SK-N-SH treated with all-trans-retinoic acid at 6 μM for 48 hours (cell line): ENCODE measurements at regions not wholly inside any gene's neighbourhood (a gene's known extent, or its start where the extent isn't known, plus 50 kb on each side); places are given as distances from the start of the nearest gene placed in this dataset.

Source experiments
- ATAC-seq: fragments of 200-7000 bp; cut with Tn5 transposase; 3 replicates; pipeline ENCODE4 v1.9.1; 2020; ENCODE audit warnings: mild to moderate bottlenecking, moderate library complexity
- ARNTL ChIP-seq: fragments of 450-650 bp; formaldehyde crosslinking; IDR thresholded peaks from 2 replicates; pipeline ENCODE4 v1.5.0; 2020; ENCODE audit warnings: low read depth, mild to moderate bottlenecking, moderate library complexity, borderline replicate concordance
- BACH2 ChIP-seq: fragments of 250-450 bp; sonication (Bioruptor Pico); IDR thresholded peaks from 2 replicates; pipeline ENCODE4 v1.9.0; 2021; ENCODE audit warnings: mild to moderate bottlenecking, borderline replicate concordance
- GLIS3 ChIP-seq: fragments of 250-450 bp; sonication (Bioruptor Pico); IDR thresholded peaks from 2 replicates; pipeline ENCODE4 v1.5.0; 2020; ENCODE audit warnings: mild to moderate bottlenecking, moderate library complexity
- ISL1 ChIP-seq: fragments of 250-450 bp; sonication (Bioruptor Pico); IDR thresholded peaks from 2 replicates; pipeline ENCODE4 v2.1.2; 2022; ENCODE audit warnings: mild to moderate bottlenecking, moderate library complexity
- OSR1 ChIP-seq: fragments of 250-450 bp; sonication (Bioruptor Pico); IDR thresholded peaks from 2 replicates; pipeline ENCODE4 v1.8.0; 2022; ENCODE audit warnings: moderate library complexity, mild to moderate bottlenecking, inconsistent platforms
- PATZ1 ChIP-seq: fragments of 250-450 bp; sonication (Bioruptor Pico); IDR thresholded peaks from 2 replicates; pipeline ENCODE4 v1.8.0; 2020; ENCODE audit warnings: mild to moderate bottlenecking, moderate library complexity, borderline replicate concordance
- PPARA ChIP-seq: fragments of 250-450 bp; sonication (Bioruptor Pico); IDR thresholded peaks from 2 replicates; pipeline ENCODE4 v1.5.0; 2020; ENCODE audit warnings: mild to moderate bottlenecking, borderline replicate concordance
- SNAI2 ChIP-seq: fragments of 250-450 bp; sonication (Bioruptor Pico); IDR thresholded peaks from 2 replicates; pipeline ENCODE4 v1.5.0; 2020; ENCODE audit warnings: mild to moderate bottlenecking, moderate library complexity
- TCF4 ChIP-seq: fragments of 250-450 bp; sonication (Bioruptor Pico); IDR thresholded peaks from 2 replicates; pipeline ENCODE4 v1.8.0; 2021; ENCODE audit warnings: mild to moderate bottlenecking, moderate library complexity, borderline replicate concordance
- TOX ChIP-seq: fragments of 250-450 bp; sonication (Bioruptor Pico); IDR thresholded peaks from 2 replicates; pipeline ENCODE4 v1.8.0; 2021; ENCODE audit warnings: mild to moderate bottlenecking, moderate library complexity, borderline replicate concordance
- ZC3H10 ChIP-seq: fragments of 250-450 bp; sonication (Bioruptor Pico); IDR thresholded peaks from 2 replicates; pipeline ENCODE4 v1.5.1; 2021; ENCODE audit warnings: mild to moderate bottlenecking, moderate library complexity
- ZFP3 ChIP-seq: fragments of 250-450 bp; sonication (Bioruptor Pico); IDR thresholded peaks from 2 replicates; pipeline ENCODE4 v1.5.0; 2020; ENCODE audit warnings: mild to moderate bottlenecking, moderate library complexity
- ZFP30 ChIP-seq: fragments of 450-650 bp; formaldehyde crosslinking; IDR thresholded peaks from 2 replicates; pipeline ENCODE4 v1.5.0; 2022; ENCODE audit warnings: mild to moderate bottlenecking, moderate library complexity
- ZNF565 ChIP-seq: fragments of 450-650 bp; formaldehyde crosslinking; conservative IDR thresholded peaks from 2 replicates; pipeline ENCODE4 v1.5.0; 2020; ENCODE audit warnings: low read depth, mild to moderate bottlenecking, moderate library complexity
- ZNF70 ChIP-seq: fragments of 450-650 bp; formaldehyde crosslinking; IDR thresholded peaks from 2 replicates; pipeline ENCODE4 v1.5.0; 2020; ENCODE audit warnings: mild to moderate bottlenecking, moderate library complexity
- ZNF8 ChIP-seq: fragments of 450-650 bp; formaldehyde crosslinking; IDR thresholded peaks from 2 replicates; pipeline ENCODE4 v1.5.0; 2020; ENCODE audit warnings: mild to moderate bottlenecking, moderate library complexity
- TF ChIP-seq, protein P1 (sequence below): fragments of 250-450 bp; sonication (Bioruptor Pico); IDR thresholded peaks from 2 replicates; pipeline ENCODE4 v1.5.0; 2020; ENCODE audit warnings: mild to moderate bottlenecking, moderate library complexity
- TF ChIP-seq, protein P2 (sequence below): fragments of 250-450 bp; sonication (Bioruptor Pico); IDR thresholded peaks from 2 replicates; pipeline ENCODE4 v1.5.1; 2021; ENCODE audit warnings: mild to moderate bottlenecking, moderate library complexity
- TF ChIP-seq, protein P3 (sequence below): fragments of 250-450 bp; sonication (Bioruptor Pico); IDR thresholded peaks from 2 replicates; pipeline ENCODE4 v1.8.0; 2021; ENCODE audit warnings: low read depth, mild to moderate bottlenecking, moderate library complexity, borderline replicate concordance
- TF ChIP-seq, protein P4 (sequence below): fragments of 250-450 bp; sonication (Bioruptor Pico); IDR thresholded peaks from 2 replicates; pipeline ENCODE4 v1.5.1; 2020; ENCODE audit warnings: low read depth, mild to moderate bottlenecking, moderate library complexity

DNA sequence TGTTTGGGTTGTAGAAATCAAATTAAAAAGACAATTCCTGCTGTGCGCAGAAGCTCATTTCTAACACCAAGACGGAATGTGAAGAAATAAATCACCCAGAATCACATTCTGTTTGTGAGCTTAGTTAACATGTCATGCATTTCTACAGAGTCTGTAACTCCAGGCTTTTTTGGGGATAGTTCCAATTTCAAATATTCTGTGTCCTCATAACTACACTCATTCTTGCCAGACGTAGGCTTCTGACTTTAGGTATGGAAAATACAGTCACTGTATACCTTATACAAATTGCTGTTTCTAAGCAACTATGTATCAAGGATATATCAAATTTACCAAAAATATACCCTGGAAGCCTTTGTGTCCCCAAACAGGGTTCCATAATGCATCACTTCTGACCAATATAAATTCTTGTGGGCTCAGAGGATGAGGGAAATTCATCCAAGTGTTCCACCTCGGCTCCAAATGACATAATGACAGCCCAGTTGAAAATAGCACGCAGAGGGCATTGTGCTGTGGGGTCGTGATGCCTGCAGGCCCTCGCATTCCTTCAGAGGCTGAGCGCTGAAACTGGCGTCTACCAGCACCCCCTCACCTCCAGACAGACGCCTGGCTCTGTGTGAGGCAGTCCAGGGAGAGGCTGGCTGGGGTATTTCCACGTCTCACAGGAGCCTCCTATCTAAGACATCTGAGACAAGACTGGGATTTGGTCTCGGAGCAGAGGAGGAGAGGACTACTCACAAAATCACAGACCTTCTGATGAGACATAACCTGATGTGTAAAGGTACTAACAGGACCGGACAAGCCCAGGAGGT, 79.8 kb downstream of the KLF4 start:
- no peak for ATAC-seq
- TF ChIP-seq OSR1 (CRISPR knock-in tag) = no peak
- TF ChIP-seq SNAI2 (CRISPR knock-in tag) = no peak
- no peak for TF ChIP-seq ZNF565
- TF ChIP-seq, protein P1, sequence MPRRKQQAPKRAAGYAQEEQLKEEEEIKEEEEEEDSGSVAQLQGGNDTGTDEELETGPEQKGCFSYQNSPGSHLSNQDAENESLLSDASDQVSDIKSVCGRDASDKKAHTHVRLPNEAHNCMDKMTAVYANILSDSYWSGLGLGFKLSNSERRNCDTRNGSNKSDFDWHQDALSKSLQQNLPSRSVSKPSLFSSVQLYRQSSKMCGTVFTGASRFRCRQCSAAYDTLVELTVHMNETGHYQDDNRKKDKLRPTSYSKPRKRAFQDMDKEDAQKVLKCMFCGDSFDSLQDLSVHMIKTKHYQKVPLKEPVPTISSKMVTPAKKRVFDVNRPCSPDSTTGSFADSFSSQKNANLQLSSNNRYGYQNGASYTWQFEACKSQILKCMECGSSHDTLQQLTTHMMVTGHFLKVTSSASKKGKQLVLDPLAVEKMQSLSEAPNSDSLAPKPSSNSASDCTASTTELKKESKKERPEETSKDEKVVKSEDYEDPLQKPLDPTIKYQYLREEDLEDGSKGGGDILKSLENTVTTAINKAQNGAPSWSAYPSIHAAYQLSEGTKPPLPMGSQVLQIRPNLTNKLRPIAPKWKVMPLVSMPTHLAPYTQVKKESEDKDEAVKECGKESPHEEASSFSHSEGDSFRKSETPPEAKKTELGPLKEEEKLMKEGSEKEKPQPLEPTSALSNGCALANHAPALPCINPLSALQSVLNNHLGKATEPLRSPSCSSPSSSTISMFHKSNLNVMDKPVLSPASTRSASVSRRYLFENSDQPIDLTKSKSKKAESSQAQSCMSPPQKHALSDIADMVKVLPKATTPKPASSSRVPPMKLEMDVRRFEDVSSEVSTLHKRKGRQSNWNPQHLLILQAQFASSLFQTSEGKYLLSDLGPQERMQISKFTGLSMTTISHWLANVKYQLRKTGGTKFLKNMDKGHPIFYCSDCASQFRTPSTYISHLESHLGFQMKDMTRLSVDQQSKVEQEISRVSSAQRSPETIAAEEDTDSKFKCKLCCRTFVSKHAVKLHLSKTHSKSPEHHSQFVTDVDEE (CRISPR knock-in tag) = no peak

- ATAC-seq = no peak
- TF ChIP-seq, protein P2, sequence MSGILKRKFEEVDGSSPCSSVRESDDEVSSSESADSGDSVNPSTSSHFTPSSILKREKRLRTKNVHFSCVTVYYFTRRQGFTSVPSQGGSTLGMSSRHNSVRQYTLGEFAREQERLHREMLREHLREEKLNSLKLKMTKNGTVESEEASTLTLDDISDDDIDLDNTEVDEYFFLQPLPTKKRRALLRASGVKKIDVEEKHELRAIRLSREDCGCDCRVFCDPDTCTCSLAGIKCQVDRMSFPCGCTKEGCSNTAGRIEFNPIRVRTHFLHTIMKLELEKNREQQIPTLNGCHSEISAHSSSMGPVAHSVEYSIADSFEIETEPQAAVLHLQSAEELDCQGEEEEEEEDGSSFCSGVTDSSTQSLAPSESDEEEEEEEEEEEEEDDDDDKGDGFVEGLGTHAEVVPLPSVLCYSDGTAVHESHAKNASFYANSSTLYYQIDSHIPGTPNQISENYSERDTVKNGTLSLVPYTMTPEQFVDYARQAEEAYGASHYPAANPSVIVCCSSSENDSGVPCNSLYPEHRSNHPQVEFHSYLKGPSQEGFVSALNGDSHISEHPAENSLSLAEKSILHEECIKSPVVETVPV (CRISPR knock-in tag) = no peak
- TF ChIP-seq, all 23 proteins: peak for 0
Measured at GRCh38 chr9:107407675-107408074, 81.9 kb downstream of the KLF4 start.

- TF ChIP-seq ISL1 (CRISPR knock-in tag) (no peak), GLIS3 (CRISPR knock-in tag) (no peak), ZNF70 (CRISPR knock-in tag) (no peak), ARNTL (CRISPR knock-in tag) (no peak), ZC3H10 (CRISPR knock-in tag) (no peak), ZFP3 (CRISPR knock-in tag) (no peak), TCF4 (CRISPR knock-in tag) (no peak), PPARA (CRISPR knock-in tag) (no peak), ZNF565 (no peak), OSR1 (CRISPR knock-in tag) (no peak), ZNF8 (CRISPR knock-in tag) (no peak), PATZ1 (no peak), SNAI2 (CRISPR knock-in tag) (no peak), ZFP30 (CRISPR knock-in tag) (no peak), TOX (CRISPR knock-in tag) (no peak), BACH2 (CRISPR knock-in tag) (no peak)
- TF ChIP-seq, protein P3, sequence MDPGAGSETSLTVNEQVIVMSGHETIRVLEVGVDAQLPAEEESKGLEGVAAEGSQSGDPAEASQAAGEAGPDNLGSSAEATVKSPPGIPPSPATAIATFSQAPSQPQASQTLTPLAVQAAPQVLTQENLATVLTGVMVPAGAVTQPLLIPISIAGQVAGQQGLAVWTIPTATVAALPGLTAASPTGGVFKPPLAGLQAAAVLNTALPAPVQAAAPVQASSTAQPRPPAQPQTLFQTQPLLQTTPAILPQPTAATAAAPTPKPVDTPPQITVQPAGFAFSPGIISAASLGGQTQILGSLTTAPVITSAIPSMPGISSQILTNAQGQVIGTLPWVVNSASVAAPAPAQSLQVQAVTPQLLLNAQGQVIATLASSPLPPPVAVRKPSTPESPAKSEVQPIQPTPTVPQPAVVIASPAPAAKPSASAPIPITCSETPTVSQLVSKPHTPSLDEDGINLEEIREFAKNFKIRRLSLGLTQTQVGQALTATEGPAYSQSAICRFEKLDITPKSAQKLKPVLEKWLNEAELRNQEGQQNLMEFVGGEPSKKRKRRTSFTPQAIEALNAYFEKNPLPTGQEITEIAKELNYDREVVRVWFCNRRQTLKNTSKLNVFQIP = no peak
- TF ChIP-seq, protein P1 (CRISPR knock-in tag) = no peak
- TF ChIP-seq, protein P4, sequence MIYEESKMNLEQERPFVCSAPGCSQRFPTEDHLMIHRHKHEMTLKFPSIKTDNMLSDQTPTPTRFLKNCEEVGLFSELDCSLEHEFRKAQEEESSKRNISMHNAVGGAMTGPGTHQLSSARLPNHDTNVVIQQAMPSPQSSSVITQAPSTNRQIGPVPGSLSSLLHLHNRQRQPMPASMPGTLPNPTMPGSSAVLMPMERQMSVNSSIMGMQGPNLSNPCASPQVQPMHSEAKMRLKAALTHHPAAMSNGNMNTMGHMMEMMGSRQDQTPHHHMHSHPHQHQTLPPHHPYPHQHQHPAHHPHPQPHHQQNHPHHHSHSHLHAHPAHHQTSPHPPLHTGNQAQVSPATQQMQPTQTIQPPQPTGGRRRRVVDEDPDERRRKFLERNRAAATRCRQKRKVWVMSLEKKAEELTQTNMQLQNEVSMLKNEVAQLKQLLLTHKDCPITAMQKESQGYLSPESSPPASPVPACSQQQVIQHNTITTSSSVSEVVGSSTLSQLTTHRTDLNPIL = no peak
- TF ChIP-seq, all 23 proteins: peak for 0
- no peak for ATAC-seq
Measured at GRCh38 chr9:107405511-107405910, 84.1 kb downstream of the KLF4 start.
